HG03060 (cell line): ENCODE measurements at regions not wholly inside any gene's neighbourhood (a gene's known extent, or its start where the extent isn't known, plus 50 kb on each side); places are given as distances from the start of the nearest gene placed in this dataset.

Experiments used
- ATAC-seq: cut with Tn5 transposase; IDR thresholded peaks from one replicate; pipeline ENCODE4 v1.9.1; 2021; ENCODE audit warnings: low read depth, moderate number of reproducible peaks; ENCODE audit not compliant: unreplicated experiment

DNA sequence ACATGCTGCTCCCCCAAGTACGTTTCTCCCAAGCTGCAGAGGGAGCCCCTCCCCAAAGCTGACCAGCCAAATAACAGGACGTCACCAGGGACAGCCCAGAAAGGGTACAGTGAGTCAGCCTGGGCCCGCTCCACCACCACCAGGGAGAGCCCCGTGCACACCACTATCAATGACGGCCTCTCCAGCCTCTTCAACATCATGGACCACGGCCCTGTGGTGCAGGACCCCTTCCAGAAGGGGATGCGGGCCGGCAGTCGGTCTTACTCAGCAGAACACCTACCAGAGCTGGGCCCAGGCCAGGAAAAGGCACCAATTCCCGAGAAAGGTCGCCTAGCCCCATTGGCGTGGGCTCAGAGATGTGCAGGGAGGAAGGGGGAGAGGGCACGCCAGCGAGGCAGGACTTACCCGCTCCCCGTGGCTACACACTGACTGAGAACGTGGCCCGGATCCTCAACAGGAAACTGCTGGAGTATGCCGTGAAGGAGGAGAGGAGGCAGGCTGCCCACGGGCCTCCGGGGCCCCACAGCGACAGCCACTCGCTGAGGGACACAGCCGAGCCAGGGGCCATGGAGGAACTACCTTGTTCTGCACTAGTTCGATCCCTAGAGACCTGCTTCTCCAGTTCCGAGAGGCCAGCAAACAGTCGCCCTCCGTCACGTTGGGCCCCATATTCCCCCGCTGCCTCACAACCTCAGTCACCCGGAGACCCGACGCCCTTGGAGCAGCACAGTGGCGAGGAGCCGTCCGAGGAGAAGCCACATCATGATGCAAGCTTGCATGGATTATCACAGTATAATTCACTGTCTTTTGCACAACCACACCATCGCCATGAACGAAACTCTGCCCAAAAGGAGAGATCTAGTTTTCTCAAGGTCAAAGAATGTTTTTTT lies 815.9 kb upstream of the KLHL1 start:
- no peak for ATAC-seq

GRCh38 chr13:70911286-70911685 lies 803.0 kb upstream of the KLHL1 start:
- no peak for ATAC-seq

GRCh38 chr13:70908795-70909194 lies 800.5 kb upstream of the KLHL1 start:
- no peak for ATAC-seq

DNA sequence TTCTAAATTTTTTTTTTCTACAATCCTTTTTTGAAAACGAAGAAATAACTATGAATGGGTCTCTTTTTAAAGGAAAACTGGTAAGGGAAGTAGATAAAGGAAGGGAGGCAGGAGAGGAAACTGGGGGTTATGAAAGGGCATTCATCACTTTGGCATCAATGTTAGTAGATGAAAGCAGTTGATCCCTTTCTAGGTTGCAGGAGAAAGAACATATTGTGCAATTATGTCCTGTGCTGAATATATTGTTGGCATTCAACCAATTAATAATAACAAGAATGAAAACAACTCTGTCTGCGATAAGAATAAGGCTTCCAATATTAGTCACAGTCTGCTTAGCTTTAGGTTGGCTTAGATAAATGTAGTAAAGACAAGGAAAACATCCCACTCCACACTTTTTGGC lies 796.8 kb upstream of the KLHL1 start:
- ATAC-seq = no peak

DNA sequence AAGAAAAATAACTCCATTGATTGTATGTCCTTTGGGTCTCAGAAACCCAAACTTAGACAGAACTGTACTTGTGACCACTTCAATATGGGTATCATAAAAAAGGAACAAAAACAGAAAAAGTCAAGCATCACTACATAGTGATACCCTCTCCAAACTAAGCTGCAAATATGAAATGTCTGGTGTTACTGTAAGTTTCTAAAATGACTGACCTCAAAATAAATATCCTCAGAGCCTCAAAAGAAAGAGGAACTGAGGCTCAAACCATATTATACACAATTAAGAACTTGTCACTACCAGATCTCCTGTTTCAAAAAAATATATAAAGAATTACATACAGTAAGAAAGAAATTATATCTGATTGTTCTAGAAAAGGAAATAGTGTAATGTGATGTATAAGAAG lies 787.9 kb upstream of the KLHL1 start:
- ATAC-seq = no peak

- no peak for ATAC-seq
Measured at GRCh38 chr13:70895599-70895998, 787.3 kb upstream of the KLHL1 start.

DNA sequence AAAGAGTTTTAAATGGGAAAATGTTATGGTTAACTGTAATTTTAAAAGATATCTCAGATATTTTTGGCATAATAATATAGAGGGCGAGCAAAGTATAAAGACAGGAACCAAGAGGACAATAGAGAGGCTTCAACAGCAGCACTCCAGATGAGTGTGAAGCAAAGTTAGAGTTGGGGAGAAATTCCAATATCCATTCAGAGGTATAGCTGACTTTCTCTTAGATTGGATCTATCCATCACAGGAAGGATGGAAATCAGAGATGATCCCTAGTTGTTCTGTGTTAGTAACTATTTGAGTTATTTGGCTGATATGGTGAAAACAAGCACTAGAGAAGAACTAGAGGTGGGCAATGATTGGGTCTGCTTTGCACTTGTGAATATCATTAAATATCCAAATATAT lies 786.0 kb upstream of the KLHL1 start:
- no peak for ATAC-seq

- ATAC-seq = peak; percentile 63
Measured at GRCh38 chr13:70893832-70894231, 785.6 kb upstream of the KLHL1 start.

- ATAC-seq = no peak
Measured at GRCh38 chr13:70890289-70890688, 782.0 kb upstream of the KLHL1 start.

DNA sequence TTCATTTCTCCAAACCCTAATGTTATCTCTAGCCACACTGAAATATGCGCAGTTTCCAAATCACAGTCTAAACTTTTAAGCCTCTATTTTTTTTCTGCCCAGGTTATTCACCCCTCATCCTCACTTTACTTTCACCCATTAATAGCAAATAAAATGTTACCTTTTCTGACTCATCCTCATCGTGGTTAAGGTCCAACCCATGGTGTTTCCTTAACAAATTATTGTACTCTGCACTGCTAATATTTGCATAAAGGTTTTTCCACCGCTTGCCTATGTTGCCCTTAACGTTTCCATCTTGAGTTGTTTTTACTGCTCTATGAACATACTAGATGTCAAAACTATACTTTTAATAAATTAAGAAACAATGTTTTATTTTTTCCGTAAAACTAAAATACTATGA lies 780.9 kb upstream of the KLHL1 start:
- ATAC-seq = no peak

DNA sequence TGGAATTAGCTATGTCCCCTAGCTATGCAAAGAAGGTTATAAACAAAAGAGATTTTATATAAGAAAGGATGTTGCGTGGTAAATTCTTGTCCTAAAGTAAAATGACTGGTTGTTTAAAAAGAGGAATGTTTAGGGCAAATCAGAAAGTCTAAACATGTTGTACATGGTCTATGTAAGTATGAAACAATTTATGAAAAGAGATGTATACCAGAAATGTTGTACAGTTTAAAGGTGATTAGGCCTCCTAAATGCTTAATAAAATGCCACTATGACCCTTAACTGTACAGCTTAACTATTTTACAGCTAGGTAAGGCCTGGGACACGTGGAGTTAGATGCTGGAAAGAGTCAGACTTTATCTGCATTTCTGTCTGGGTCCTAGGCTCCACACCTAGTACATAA lies 775.9 kb upstream of the KLHL1 start:
- no peak for ATAC-seq

DNA sequence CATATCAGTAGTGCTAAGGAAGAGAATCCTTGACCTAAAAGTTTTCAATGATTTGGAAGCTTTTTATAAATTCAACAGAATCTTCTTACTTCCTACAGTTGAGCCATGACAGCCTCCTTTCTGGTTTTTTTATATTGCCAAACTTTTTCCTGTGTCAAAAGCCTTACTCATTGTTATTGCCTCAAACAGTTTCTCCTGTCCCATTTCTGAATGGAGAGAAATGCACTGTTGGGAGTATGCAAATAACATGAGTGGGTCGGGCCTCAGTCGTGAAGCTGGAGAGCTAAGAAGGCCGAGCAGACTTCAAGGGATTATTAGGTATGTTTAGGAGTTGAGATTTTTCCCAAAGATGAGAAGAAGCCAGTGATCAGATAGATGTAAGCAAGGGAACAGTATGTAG lies 766.4 kb upstream of the KLHL1 start:
- ATAC-seq = no peak

GRCh38 chr13:70864731-70865130 lies 756.5 kb upstream of the KLHL1 start:
- ATAC-seq = no peak

GRCh38 chr13:70856711-70857110 lies 748.5 kb upstream of the KLHL1 start:
- no peak for ATAC-seq

GRCh38 chr13:70856025-70856424 lies 747.8 kb upstream of the KLHL1 start:
- no peak for ATAC-seq

DNA sequence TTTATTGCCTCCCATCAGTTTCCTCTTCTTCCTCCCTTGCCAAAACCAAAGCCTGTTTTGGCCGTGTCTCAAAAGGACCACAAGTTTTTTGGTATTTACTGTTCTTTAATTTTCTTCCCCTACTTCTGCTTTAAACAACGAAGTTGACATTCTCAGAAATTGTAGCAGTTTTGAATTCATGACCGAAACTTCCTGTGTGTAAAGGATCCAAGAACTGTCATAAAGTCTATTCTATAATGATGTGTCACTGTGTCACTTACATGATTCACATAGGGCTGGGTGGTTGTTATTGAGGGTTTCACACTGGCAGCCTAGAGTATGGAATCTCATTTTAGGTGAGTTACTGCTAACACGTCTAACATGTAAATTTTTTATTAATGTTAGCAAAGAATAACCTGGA lies 741.0 kb upstream of the KLHL1 start:
- no peak for ATAC-seq

- no peak for ATAC-seq
Measured at GRCh38 chr13:70844391-70845108, 736.3 kb upstream of the KLHL1 start.

DNA sequence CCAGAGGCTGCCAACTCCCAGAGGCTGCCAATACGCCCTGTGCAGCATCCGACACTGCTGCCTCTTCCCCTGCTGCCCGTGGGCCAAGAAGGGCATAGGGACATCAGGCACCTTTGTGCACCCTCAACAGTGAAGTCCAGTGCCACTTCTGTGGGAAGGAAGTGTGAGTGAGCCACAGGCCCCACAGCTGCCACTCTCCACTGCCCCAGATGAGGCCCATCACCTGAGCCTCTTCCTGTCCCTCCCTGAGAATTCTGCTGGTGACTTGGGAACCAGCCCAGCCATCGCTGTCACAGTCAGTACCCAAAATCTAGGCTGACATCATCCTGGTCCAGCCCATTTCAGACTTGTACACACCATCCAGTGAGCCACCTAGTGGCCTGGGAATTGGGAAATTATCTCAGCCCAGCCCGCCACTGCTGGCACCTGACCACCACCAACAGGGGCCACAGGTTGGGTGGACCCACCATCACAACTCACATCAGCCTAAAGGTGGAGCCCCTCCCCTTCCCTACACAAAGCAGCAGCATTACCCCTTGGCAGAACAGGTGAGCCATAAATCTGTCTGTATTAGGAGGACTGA lies 733.9 kb upstream of the KLHL1 start:
- no peak for ATAC-seq

DNA sequence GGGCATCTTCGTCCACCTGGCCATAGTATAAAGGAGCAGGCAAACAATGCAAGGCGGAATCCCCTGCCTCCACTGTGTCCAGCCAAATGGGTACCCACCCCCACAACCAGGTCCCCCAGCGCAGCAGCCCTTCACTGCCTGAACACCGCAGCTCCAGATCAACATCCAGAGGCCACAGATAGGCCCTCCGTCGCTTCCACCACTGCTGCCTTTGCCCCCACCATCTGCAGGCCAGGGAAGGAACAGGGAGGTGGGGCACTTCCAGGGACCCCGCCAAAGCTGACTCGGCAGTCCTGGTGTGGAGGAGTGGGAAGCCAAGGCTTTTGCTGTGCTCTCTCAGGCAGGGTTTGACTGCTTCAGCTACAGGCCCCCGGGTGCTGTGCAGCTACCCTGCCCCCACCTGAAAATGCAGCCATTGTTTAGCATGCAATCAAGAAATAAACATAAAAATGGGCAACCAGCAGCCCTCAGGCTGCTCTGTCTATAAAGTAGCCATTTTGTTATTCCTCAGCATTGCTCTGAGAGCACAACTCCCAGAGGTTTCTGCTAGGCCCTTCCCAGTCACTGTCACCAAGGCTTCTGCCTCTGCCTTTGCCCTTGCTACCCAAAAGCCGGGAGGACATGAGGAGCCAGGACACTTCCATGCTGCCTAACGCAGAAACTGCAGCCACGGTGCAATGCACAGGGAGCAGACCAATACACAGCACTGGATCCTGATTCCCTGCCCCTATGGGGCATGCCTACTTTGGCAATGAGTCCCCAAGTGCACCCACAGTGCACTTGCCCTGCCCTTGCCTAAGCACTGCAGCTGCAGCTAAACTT lies 733.2 kb upstream of the KLHL1 start:
- no peak for ATAC-seq

GRCh38 chr13:70835371-70835770 lies 727.1 kb upstream of the KLHL1 start:
- ATAC-seq = no peak

DNA sequence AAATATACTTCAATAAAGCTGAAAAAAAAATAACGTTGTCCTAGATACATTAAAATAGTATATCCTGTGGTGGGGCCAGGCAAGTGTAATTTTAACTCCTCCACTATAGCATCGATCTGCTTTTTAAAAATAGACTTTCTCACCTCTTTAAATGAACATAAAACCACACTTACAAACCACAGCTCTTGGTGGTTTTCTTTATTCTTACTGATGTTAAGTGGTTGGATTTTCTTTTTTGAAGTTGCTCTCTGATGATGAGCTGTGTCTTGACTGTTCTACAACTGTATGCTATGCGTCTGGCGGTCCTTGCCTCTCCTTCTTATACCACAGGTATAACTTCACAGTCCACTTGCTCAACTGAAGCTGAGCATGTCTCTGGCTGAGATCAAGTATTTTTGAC lies 721.5 kb upstream of the KLHL1 start:
- ATAC-seq = no peak
